ENCODE measurements at regions not wholly inside any gene's neighbourhood (a gene's known extent, or its start where the extent isn't known, plus 50 kb on each side); places are given as distances from the start of the nearest gene placed in this dataset.
"Not testable (repeated sequence)": the region's sequence is repeated elsewhere in the genome, so short reads cannot be mapped to it uniquely, and the experiment has no call there.

- no peaks in the 10 kb centered on the region for H3K36me3 Mint-ChIP-seq (ENCODE audit: insufficient read depth, unreplicated experiment)
Measured at GRCh38 chr7:152931633-152932032, 172.1 kb downstream of the ACTR3B start.

GRCh38 chr7:152937282-152937681, 177.7 kb downstream of the ACTR3B start:
- CTCF ChIA-PET = interaction anchor here (0.6 kb wide), 1 partner anchor 21 kb away, joined by 3 read pairs; no protein-coding TSS in a partner anchor
- no peaks in the 10 kb centered on the region for H3K36me3 Mint-ChIP-seq (ENCODE audit: insufficient read depth, unreplicated experiment)
- no peak overlapping the region for H3K4me3 Mint-ChIP-seq (ENCODE audit: unreplicated experiment)

More at GRCh38 chr7:152931633-152932032, 172.1 kb downstream of the ACTR3B start:
- Mint-ChIP-seq H3K4me1 (ENCODE audit: insufficient read depth, unreplicated experiment) (no peaks in the 10 kb centered on the region), H3K9me3 (ENCODE audit: unreplicated experiment) (peaks cover 8% of the 10 kb centered on the region), H3K4me3 (ENCODE audit: unreplicated experiment) (no peak overlapping the region), H3K27ac (ENCODE audit: low read depth, unreplicated experiment) (no peak overlapping the region), H3K27me3 (ENCODE audit: insufficient read depth, unreplicated experiment) (no peaks in the 10 kb centered on the region)
- intact Hi-C loops (cut with micrococcal nuclease) = no loop called here
- BruUV-seq (replicated peaks) = no TSS peak
- DNase-seq (ENCODE audit: unreplicated experiment) = no peak
- CTCF ChIA-PET = no interaction called here
- TF ChIP-seq CTCF (IDR thresholded peaks at IDR 0.05; ENCODE audit: unreplicated experiment) = no peak
- POLR2A ChIA-PET = no interaction called here

GRCh38 chr7:152946616-152947015, 187.1 kb downstream of the ACTR3B start:
- CTCF ChIA-PET = interaction anchor here (0.8 to 1.4 kb wide), 2 partner anchors 9 to 86 kb away, joined by 3 to 5 read pairs; no protein-coding TSS in a partner anchor
- H3K36me3 Mint-ChIP-seq (ENCODE audit: insufficient read depth, unreplicated experiment); H3K27ac Mint-ChIP-seq (ENCODE audit: low read depth, unreplicated experiment); H3K4me3 Mint-ChIP-seq (ENCODE audit: unreplicated experiment); intact Hi-C loops (cut with micrococcal nuclease); BruUV-seq (replicated peaks); H3K4me1 Mint-ChIP-seq (ENCODE audit: insufficient read depth, unreplicated experiment); POLR2A ChIA-PET; DNase-seq (ENCODE audit: unreplicated experiment): not testable (repeated sequence)
- Mint-ChIP-seq H3K9me3 (ENCODE audit: unreplicated experiment) (peaks cover 17% of the 10 kb centered on the region), H3K27me3 (ENCODE audit: insufficient read depth, unreplicated experiment) (peaks cover 46% of the 10 kb centered on the region)

More at GRCh38 chr7:152937282-152937681, 177.7 kb downstream of the ACTR3B start:
- POLR2A ChIA-PET = no interaction called here
- no peak for TF ChIP-seq CTCF (IDR thresholded peaks at IDR 0.05; ENCODE audit: unreplicated experiment)
- BruUV-seq (replicated peaks) = no TSS peak
- Mint-ChIP-seq H3K4me1 (ENCODE audit: insufficient read depth, unreplicated experiment) (no peaks in the 10 kb centered on the region), H3K27ac (ENCODE audit: low read depth, unreplicated experiment) (no peak overlapping the region), H3K9me3 (ENCODE audit: unreplicated experiment) (no peaks in the 10 kb centered on the region), H3K27me3 (ENCODE audit: insufficient read depth, unreplicated experiment) (peaks cover 17% of the 10 kb centered on the region)
- DNase-seq (ENCODE audit: unreplicated experiment) = no peak
- intact Hi-C loops (cut with micrococcal nuclease) = no loop called here

- Mint-ChIP-seq H3K27me3 (ENCODE audit: insufficient read depth, unreplicated experiment) (peaks cover 35% of the 10 kb centered on the region), H3K9me3 (ENCODE audit: unreplicated experiment) (peaks cover 17% of the 10 kb centered on the region), H3K4me1 (ENCODE audit: insufficient read depth, unreplicated experiment) (no peaks in the 10 kb centered on the region), H3K36me3 (ENCODE audit: insufficient read depth, unreplicated experiment) (no peaks in the 10 kb centered on the region), H3K27ac (ENCODE audit: low read depth, unreplicated experiment) (no peak overlapping the region), H3K4me3 (ENCODE audit: unreplicated experiment) (no peak overlapping the region)
- POLR2A ChIA-PET = no interaction called here
- TF ChIP-seq CTCF (IDR thresholded peaks at IDR 0.05; ENCODE audit: unreplicated experiment) = no peak
- intact Hi-C loops (cut with micrococcal nuclease) = no loop called here
- DNase-seq (ENCODE audit: unreplicated experiment) = no peak
- CTCF ChIA-PET = no interaction called here
- no TSS peak for BruUV-seq (replicated peaks)
Measured at GRCh38 chr7:152947686-152948085, 188.1 kb downstream of the ACTR3B start.

- POLR2A ChIA-PET = no interaction called here
- no peak for TF ChIP-seq CTCF (IDR thresholded peaks at IDR 0.05; ENCODE audit: unreplicated experiment)
- Mint-ChIP-seq H3K27ac (ENCODE audit: low read depth, unreplicated experiment) (no peak overlapping the region), H3K36me3 (ENCODE audit: insufficient read depth, unreplicated experiment) (no peaks in the 10 kb centered on the region), H3K27me3 (ENCODE audit: insufficient read depth, unreplicated experiment) (peaks cover 20% of the 10 kb centered on the region), H3K4me1 (ENCODE audit: insufficient read depth, unreplicated experiment) (no peaks in the 10 kb centered on the region), H3K4me3 (ENCODE audit: unreplicated experiment) (no peak overlapping the region), H3K9me3 (ENCODE audit: unreplicated experiment) (peaks cover 11% of the 10 kb centered on the region)
- no TSS peak for BruUV-seq (replicated peaks)
- CTCF ChIA-PET = interaction anchor here (0.7 kb wide), 1 partner anchor 23 kb away, joined by 3 read pairs; no protein-coding TSS in a partner anchor
- no peak for DNase-seq (ENCODE audit: unreplicated experiment)
- intact Hi-C loops (cut with micrococcal nuclease) = no loop called here
Measured at GRCh38 chr7:152949253-152949652, 189.7 kb downstream of the ACTR3B start.
